ENCODE measurements at regions not wholly inside any gene's neighbourhood (a gene's known extent, or its start where the extent isn't known, plus 50 kb on each side); places are given as distances from the start of the nearest gene placed in this dataset.

DNA sequence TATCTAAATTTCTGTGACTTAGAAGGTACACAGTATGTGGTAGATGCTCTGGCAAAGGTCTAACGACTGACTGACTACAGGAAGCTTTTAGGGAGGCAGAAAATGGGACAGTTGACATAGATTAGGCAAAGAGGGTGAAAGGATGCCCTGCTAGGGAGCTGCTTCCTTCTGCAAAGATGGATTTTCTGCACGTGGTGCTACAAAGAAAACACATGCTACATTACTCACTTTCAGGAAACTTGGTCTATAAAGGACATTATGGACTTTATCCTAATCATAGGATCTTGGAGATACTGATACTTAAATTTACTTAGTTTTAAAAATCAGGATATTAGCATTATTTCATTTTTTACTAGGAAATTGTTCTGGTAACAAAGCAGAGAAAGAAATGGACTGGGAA lies 405.8 kb upstream of the ADAMTS16 start:
- Histone ChIP-seq H3K27ac (ENCODE audit: low read length) (no peak overlapping the region), H3K9me3 (replicated peaks; ENCODE audit: insufficient read depth, low read length) (no peaks in the 10 kb centered on the region), H3K4me1 (ENCODE audit: low read length) (no peaks in the 10 kb centered on the region), H3K4me3 (ENCODE audit: low read length) (no peak overlapping the region), H4K20me1 (ENCODE audit: insufficient read depth, low read length) (no peaks in the 10 kb centered on the region), H3K27me3 (replicated peaks; ENCODE audit: insufficient read depth, low read length) (no peaks in the 10 kb centered on the region), H3K9me2 (replicated peaks; ENCODE audit: insufficient read depth, low read length) (no peaks in the 10 kb centered on the region), H3K36me3 (replicated peaks; ENCODE audit: insufficient read depth, low read length) (no peaks in the 10 kb centered on the region), H3K79me2 (ENCODE audit: low read length) (no peaks in the 10 kb centered on the region), H3K4me2 (ENCODE audit: low read depth, low read length) (no peak overlapping the region), H3K9ac (ENCODE audit: low read length) (no peak overlapping the region), H2AFZ (ENCODE audit: low read length) (no peak overlapping the region), H3F3A (ENCODE audit: insufficient read depth, low read length) (no peaks in the 10 kb centered on the region)
- TF ChIP-seq, protein P1, sequence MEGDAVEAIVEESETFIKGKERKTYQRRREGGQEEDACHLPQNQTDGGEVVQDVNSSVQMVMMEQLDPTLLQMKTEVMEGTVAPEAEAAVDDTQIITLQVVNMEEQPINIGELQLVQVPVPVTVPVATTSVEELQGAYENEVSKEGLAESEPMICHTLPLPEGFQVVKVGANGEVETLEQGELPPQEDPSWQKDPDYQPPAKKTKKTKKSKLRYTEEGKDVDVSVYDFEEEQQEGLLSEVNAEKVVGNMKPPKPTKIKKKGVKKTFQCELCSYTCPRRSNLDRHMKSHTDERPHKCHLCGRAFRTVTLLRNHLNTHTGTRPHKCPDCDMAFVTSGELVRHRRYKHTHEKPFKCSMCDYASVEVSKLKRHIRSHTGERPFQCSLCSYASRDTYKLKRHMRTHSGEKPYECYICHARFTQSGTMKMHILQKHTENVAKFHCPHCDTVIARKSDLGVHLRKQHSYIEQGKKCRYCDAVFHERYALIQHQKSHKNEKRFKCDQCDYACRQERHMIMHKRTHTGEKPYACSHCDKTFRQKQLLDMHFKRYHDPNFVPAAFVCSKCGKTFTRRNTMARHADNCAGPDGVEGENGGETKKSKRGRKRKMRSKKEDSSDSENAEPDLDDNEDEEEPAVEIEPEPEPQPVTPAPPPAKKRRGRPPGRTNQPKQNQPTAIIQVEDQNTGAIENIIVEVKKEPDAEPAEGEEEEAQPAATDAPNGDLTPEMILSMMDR (IDR thresholded peaks at IDR 0.05; ENCODE audit: low read length): no peak
- TF ChIP-seq EZH2phosphoT487 (IDR thresholded peaks at IDR 0.05; ENCODE audit: low read length): no peak
- TF ChIP-seq EZH2 (optimal IDR thresholded peaks at IDR 0.05; ENCODE audit: low read depth, low read length): no peak
- DNase-seq: no peak

DNA sequence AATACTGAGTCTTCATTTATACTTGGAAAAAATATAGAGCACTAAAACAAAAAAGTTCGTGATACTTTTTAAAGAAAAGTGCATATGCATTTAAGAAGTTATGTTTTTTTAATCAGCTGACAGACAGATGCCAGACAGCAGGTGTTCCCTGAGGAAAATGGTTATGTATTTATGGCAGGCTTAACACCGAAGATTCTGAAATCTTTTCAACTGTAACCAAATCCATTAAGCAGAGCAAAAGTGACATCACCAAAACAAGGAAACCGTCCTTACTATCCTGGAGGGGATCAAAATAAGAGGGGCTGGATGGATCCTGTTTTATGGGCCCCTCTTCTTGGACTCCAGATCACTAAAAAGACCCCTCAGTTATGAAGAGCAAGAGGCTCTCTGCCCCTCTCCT lies 404.9 kb upstream of the ADAMTS16 start:
- Histone ChIP-seq H3K9me3 (replicated peaks; ENCODE audit: insufficient read depth, low read length) (no peaks in the 10 kb centered on the region), H3K4me3 (ENCODE audit: low read length) (no peak overlapping the region), H3K27me3 (replicated peaks; ENCODE audit: insufficient read depth, low read length) (no peaks in the 10 kb centered on the region), H3K27ac (ENCODE audit: low read length) (no peak overlapping the region), H3F3A (ENCODE audit: insufficient read depth, low read length) (no peaks in the 10 kb centered on the region), H3K79me2 (ENCODE audit: low read length) (no peaks in the 10 kb centered on the region), H3K9ac (ENCODE audit: low read length) (no peak overlapping the region), H3K4me2 (ENCODE audit: low read depth, low read length) (no peak overlapping the region), H4K20me1 (ENCODE audit: insufficient read depth, low read length) (no peaks in the 10 kb centered on the region), H3K36me3 (replicated peaks; ENCODE audit: insufficient read depth, low read length) (no peaks in the 10 kb centered on the region), H3K4me1 (ENCODE audit: low read length) (no peaks in the 10 kb centered on the region), H3K9me2 (replicated peaks; ENCODE audit: insufficient read depth, low read length) (no peaks in the 10 kb centered on the region), H2AFZ (ENCODE audit: low read length) (no peak overlapping the region)
- no peak for DNase-seq
- TF ChIP-seq, protein P1 (IDR thresholded peaks at IDR 0.05; ENCODE audit: low read length): no peak
- no peak for TF ChIP-seq EZH2 (optimal IDR thresholded peaks at IDR 0.05; ENCODE audit: low read depth, low read length)
- TF ChIP-seq EZH2phosphoT487 (IDR thresholded peaks at IDR 0.05; ENCODE audit: low read length): no peak

DNA sequence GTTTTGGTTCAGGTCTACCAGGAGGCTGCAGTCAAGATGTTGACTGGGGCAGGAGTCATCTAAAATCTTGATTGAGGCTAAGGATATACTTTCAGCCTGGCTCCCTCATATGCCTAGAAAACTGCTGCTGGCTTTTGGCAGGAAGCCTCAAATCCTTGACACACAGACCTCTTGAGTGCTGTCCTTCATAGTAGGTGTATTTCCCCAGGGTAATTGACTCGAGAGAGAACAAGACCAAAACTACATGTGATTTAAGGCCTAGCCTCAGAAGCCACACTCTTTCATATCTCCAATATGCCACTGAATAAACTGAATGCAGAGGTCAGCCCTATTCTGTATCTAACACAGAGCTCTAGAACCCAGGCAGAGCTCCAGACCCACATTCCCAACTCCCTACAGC lies 402.3 kb upstream of the ADAMTS16 start:
- no peak overlapping the region for H3K4me3 ChIP-seq (ENCODE audit: low read length)
- H3K79me2 ChIP-seq (ENCODE audit: low read length): no peaks in the 10 kb centered on the region
- no peak overlapping the region for H3K4me2 ChIP-seq (ENCODE audit: low read depth, low read length)
- no peaks in the 10 kb centered on the region for H3K9me3 ChIP-seq (replicated peaks; ENCODE audit: insufficient read depth, low read length)
- TF ChIP-seq, protein P1 (IDR thresholded peaks at IDR 0.05; ENCODE audit: low read length): no peak
- no peak for TF ChIP-seq EZH2phosphoT487 (IDR thresholded peaks at IDR 0.05; ENCODE audit: low read length)
- no peak for TF ChIP-seq EZH2 (optimal IDR thresholded peaks at IDR 0.05; ENCODE audit: low read depth, low read length)
- H2AFZ ChIP-seq (ENCODE audit: low read length): no peak overlapping the region
- no peak for DNase-seq
- no peaks in the 10 kb centered on the region for H3K27me3 ChIP-seq (replicated peaks; ENCODE audit: insufficient read depth, low read length)
- no peak overlapping the region for H3K9ac ChIP-seq (ENCODE audit: low read length)
- no peaks in the 10 kb centered on the region for H3F3A ChIP-seq (ENCODE audit: insufficient read depth, low read length)
- no peaks in the 10 kb centered on the region for H3K4me1 ChIP-seq (ENCODE audit: low read length)
- H3K27ac ChIP-seq (ENCODE audit: low read length): no peak overlapping the region
- H3K36me3 ChIP-seq (replicated peaks; ENCODE audit: insufficient read depth, low read length): no peaks in the 10 kb centered on the region
- H4K20me1 ChIP-seq (ENCODE audit: insufficient read depth, low read length): no peaks in the 10 kb centered on the region
- H3K9me2 ChIP-seq (replicated peaks; ENCODE audit: insufficient read depth, low read length): no peaks in the 10 kb centered on the region

All from MM.1S (cell line).